DMS53 (cell line): ENCODE measurements at regions not wholly inside any gene's neighbourhood (a gene's known extent, or its start where the extent isn't known, plus 50 kb on each side); places are given as distances from the start of the nearest gene placed in this dataset.
"Not testable (repeated sequence)": the region's sequence is repeated elsewhere in the genome, so short reads cannot be mapped to it uniquely, and the experiment has no call there.

Source experiments
- DNase-seq: peaks from one replicate; lab custom pipeline; 2025; lab: John Stamatoyannopoulos, UW

GRCh38 chr6:7016226-7016625 is 91.5 kb upstream of the RREB1 start:
- DNase-seq: no peak

GRCh38 chr6:7021301-7021700 is 86.5 kb upstream of the RREB1 start:
- no peak for DNase-seq

- no peak for DNase-seq
These were observed 81.9 kb upstream of the RREB1 start for GRCh38 chr6:7025861-7026260.

DNA sequence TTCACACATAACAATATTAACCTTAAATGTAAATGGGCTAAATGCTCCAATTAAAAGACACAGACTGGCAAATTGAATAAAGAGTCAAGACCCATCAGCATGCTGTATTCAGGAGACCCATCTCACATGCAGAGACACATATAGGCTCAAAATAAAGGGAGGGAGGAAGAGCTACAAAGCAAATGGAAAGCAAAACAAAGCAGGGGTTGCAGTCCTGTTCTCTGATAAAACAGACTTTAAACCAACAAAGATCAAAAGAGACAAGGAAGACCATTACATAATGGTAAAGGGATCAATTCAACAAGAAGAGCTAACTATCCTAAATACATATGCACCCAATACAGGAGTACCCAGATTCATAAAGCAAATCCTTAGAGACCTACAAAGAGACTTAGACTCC is 78.8 kb upstream of the RREB1 start:
- not testable (repeated sequence) for DNase-seq

- not testable (repeated sequence) for DNase-seq
These were observed 76.8 kb upstream of the RREB1 start for GRCh38 chr6:7030968-7031367.

DNA sequence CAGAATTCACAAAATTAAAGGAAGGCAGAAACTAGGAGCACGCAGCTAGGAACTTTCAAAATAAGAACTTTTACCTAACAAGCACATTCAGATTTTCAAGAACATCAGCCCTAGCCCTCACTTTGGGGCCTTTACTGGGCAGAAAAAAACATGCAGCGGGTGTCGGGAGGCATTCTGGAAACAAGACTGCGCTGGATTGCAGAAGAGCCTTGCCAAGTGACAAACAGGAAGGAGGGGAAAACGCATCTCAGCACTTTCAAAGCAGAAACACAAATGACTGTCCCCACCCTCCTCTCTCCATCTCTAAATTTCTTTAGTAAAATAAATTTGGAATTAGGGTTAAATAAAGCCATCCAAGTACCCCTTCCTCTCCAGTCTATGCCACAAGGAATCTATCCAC is 74.6 kb upstream of the RREB1 start:
- DNase-seq: no peak

DNA sequence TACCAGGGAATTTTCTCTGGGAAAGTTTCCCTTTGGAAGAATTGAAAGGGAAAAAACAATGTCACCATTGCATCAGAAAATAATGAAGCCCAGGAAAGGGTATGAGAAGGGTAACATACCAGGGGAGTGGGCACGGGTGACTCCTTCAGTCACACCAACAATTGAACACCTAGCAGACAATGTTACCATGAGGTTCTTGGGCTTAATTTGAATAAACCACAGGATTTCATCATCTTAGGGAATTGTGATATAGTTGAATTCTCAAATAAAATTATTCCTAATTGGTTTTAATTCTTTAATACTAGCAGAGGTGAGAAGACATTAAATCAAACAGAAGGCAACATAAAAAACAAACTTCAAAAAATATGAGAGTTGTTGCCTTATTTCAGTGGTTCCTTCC is 73.7 kb upstream of the RREB1 start:
- DNase-seq: no peak

GRCh38 chr6:7035837-7036249 is 71.9 kb upstream of the RREB1 start:
- no peak for DNase-seq

GRCh38 chr6:7041511-7042026 is 66.2 kb upstream of the RREB1 start:
- no peak for DNase-seq

DNA sequence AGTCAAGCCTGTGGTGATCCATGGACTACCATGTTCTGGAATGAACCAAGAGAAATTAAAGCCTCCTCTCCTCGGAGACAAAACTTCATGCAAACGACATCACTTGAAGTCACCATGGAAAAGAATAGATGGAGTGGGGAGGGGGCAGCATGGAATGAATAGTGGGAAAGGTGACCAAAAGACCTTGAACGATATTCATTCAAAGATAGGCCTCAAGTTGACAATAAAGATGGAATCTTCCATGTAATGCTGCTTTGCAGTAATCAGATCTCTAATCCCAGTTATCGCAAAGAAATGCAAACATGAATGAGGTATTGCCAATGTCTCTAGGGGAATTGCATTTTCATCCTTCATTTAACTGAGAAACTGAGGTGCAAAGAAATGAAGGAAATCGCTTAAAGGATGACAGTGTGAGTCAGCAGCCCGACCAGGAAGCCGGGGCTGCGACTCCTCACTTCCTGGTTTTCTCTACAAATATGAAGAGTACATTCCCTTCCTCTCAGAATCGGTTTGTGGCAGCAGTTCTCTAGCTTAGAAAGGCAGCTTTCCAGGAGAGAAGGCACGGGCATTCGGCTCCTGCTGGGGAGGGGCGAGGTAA is 65.6 kb upstream of the RREB1 start:
- peak; percentile 62 for DNase-seq

DNA sequence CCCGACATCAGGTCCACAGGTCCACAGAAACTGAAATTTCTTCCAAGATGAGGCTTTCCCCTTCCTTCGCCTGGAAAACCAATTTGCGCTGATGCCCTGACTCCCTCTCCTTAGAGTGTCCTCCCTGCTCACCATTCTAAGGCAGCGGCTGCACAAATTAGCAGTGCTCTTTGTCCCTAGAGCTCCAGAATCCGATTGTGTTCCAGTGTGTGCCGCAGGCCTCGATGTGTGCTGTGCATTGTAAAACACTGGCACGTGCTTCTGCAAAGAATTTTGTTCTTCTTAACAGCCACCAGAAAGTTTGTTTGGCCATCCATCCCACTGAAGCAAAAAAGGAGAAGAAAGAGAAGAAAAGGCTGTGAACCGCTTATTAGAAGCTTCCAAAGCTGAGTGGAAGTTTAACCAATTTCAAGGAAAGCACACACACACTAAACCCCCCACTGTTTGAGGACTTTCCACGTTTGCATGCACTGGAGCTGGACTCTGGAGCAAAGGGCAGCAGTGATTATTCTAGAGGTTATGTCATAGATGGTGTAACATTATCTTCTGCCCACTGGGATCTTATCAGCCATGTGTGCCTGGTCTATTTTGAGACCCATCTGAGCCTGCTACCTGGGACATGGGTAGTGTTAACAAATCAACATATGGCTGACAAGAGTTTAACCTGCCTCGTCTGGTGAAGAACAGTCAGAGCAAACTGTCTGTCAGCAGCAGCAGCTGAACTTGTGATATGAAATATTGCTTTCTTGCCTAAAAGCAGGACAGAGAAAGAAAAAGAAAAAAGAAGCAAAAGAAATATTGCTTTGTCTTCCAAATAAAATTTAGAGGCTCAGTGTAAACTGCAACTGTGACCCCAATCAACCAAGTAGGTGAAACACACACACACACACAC is 64.9 kb upstream of the RREB1 start:
- DNase-seq: peak; percentile 43

- DNase-seq: no peak
These were observed 62.4 kb upstream of the RREB1 start for GRCh38 chr6:7045331-7045730.

GRCh38 chr6:7045746-7046145 is 62.0 kb upstream of the RREB1 start:
- DNase-seq: no peak

DNA sequence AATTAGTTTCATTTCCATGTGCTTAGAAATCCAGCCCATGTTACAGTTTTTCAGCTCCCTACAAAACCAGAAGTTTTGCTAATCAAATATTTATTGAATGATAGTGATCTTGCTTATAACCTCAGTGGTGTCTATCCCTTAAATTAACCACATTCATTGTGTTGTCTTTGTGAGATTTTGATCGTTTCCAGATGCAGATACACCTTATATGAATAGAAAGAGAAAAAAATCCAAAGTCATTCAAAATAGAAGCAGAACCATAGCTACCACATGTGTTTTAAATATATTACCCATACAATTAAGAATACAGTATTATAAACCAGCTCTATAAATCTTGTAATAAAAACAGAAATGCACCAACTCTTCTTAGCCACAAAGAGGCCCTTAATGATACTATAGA is 60.6 kb upstream of the RREB1 start:
- DNase-seq: no peak

- DNase-seq: peak; percentile 14
These were observed 59.8 kb upstream of the RREB1 start for GRCh38 chr6:7047966-7048365.

GRCh38 chr6:7048894-7049293 is 58.9 kb upstream of the RREB1 start:
- no peak for DNase-seq

DNA sequence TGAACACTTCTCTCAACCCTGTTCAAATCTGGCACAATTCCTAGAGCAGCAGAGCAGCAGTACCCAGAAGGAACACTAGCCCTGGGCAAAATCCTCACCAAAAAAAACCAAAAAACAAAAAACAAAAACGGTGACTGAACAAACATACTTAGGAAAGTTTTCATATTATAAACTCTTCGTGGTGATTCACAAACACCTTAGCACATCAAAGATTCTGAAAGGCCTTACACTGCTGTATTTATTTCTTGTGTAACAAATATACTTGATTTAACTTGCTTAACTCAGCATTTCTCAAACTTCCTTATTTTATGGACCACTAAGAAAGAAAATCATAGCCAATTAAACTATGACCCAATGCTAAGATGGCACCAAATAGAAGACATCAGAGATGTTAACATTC is 57.8 kb upstream of the RREB1 start:
- no peak for DNase-seq

DNA sequence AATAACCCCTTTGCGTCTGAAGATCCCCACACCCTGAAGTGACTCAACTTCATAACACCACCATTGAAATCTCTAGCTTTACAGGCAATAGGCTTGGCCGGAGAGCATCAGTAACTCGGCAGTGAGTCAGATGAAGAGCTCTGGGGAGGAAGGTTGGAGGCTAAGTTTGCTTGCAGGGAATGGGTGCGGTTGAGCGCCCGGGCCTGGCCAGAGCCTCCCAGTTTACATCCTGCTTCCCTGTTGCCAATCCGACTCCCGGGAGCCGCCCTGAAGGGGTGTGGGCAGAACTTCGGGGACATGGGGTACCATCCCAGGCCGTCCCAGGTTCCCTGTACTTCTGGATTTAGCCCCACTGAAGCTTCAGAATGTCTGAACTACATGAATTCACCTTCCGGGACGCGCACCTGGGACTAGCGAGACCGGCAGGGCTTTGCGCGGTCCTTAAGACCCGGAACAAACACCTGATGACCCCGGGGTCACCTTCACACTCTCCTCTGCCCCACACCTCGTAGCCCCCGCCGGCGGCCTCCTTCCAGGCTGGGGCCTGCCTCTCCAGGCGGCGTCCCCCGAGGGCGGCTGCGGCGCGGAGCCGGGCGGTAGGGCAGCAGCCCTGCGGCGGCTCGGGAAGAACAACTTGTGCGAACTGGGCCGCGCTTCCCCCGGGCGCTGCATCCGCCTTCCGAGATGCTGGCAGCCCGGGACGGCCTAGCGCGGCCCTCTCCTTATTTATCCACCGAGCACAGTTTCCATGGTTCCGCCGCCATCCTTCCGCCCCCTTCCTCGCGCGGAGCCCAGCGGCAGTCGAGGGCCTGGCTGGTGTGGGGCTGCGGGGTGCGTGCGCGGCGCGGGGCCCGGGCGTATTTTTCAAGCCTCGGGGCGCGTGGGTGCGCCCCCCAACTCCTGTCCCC is 56.6 kb upstream of the RREB1 start:
- DNase-seq: peak; percentile 89

DNA sequence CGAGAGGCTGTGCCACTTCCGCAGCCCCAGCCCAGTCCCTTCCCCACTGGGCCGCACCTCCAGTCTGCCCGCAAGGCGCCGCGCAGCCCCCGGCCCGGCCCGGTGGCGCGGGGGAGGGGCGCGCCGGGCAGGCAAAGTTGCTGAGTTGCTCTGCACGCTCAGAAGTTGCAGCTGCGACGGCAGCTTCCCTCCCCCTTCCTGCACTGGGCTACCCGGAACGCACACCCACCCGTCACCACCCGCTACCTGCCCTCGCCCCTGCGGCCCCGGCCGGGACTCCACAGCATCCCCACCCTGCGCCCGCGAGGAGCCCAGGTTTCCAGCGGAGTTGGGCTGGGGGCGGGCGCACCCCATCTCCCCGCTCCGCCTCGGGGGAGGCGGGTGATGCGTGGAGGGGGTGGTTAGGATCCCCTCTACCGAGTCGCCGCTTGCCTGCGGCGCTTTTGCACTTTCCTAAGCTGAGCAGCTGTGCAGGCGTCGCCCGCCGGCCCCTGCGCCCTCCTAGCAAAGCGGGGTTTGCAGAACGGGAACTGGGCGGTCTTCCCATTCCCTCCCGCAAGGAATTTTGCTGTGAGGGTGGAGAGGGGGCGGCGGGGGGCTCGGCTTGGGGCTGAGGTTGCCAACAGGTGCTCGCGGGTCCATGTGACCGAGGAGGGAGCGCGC is 55.9 kb upstream of the RREB1 start:
- peak; percentile 76 for DNase-seq

DNA sequence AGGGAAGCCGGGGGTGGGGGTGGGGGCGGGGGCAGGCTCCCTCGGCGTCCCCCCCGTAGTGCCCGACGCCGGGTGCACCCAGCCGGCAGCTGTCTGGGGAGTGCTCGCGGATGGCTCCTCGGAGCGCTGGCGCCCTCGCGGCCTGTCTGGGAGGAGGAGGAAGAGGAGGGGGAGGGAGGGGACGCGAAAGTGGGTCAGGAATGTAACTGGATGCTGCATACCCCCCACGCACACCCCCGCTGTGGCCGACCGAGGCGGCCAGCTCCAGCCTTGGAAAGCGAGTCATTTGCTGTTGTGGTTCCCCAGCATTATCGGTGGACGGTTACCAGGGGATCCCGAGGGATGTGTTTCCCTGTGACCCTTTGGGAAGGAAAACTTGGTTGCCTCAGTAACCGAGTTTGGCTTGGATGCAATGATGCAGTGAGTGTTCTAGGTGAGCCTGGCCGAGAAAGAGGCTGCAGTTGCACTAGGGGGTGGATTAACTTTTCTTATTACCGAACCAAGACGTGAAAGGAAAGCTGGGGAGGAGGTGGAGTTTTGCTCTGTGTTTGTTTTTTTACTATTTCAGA is 55.2 kb upstream of the RREB1 start:
- peak; percentile 64 for DNase-seq

- DNase-seq: peak; percentile 14
These were observed 54.5 kb upstream of the RREB1 start for GRCh38 chr6:7053125-7053774.
